Gastrocnemius medialis (tissue), 4 donors: ENCODE measurements at regions not wholly inside any gene's neighbourhood (a gene's known extent, or its start where the extent isn't known, plus 50 kb on each side); places are given as distances from the start of the nearest gene placed in this dataset.

Experiments used
- ATAC-seq, 2 donors: fragments of 150-250 bp; one replicate each; pipeline ENCODE4 v1.9.1; 2016
- DNase-seq, 2 donors: peaks; one replicate each; pipeline ENCODE4 v3.0.0-alpha.2; 2019
- H3K27ac ChIP-seq, 4 donors: fragments of 200-600 bp; sonication (generic); 1 replicate in 1 of 4; 2 replicates in 3 of 4; pipeline ENCODE4 v1.5.1; 2016 to 2018; ENCODE audit warnings: mild to moderate bottlenecking in 2 of 4, moderate library complexity in 1 of 4
- H3K27me3 ChIP-seq, 3 donors: fragments of 200-600 bp; sonication (generic) in 2 of 3; 1 replicate in 1 of 3; 2 replicates in 2 of 3; pipeline versions ENCODE4 v1.5.1 to v1.6.0; 2016 to 2019; ENCODE audit warnings: mild to moderate bottlenecking in 1 of 3, moderate library complexity in 1 of 3
- H3K36me3 ChIP-seq, 2 donors: fragments of 200-600 bp; sonication (generic) in 1 of 2; one replicate each; pipeline ENCODE4 v1.5.1; 2017 to 2018
- H3K4me1 ChIP-seq, 2 donors: fragments of 200-600 bp; sonication (generic) in 1 of 2; one replicate each; pipeline ENCODE4 v1.5.1; 2016 to 2017; ENCODE audit warnings: mild to moderate bottlenecking in 2 of 2
- H3K4me3 ChIP-seq, 4 donors: fragments of 200-600 bp; sonication (generic) in 3 of 4; 1 replicate in 1 of 4; 2 replicates in 3 of 4; pipeline ENCODE4 v1.5.1; 2016 to 2019; ENCODE audit warnings: mild to moderate bottlenecking in 2 of 4
- H3K9me3 ChIP-seq, 3 donors: fragments of 200-600 bp; sonication (generic) in 2 of 3; 1 replicate in 1 of 3; 2 replicates in 2 of 3; pipeline ENCODE4 v1.5.1; 2016 to 2019
- CTCF ChIP-seq, 5 experiments: fragments of 450-650 bp in 3 of 5; fragments of 200-600 bp in 2 of 5; sonication (generic) in 2 of 5; IDR thresholded peaks in 4 of 5; conservative IDR thresholded peaks in 1 of 5; 1 replicate in 4 of 5; 2 replicates in 1 of 5; pipeline ENCODE4 v1.5.1; 2016 to 2019; ENCODE audit warnings: antibody characterized with exemption in 5 of 5, mild to moderate bottlenecking in 3 of 5, moderate library complexity in 3 of 5
- POLR2A ChIP-seq, 2 donors: fragments of 450-650 bp; IDR thresholded peaks; one replicate each; pipeline ENCODE4 v1.6.1; 2017; ENCODE audit warnings: antibody characterized with exemption in 2 of 2, mild to moderate bottlenecking in 2 of 2, moderate library complexity in 2 of 2
- in situ Hi-C, 4 donors: fragments of 200-750 bp; cut with MboI; loops; one replicate each; pipeline versions ENCODE4 v1.15.0 to v1.8.0; 2017; ENCODE audit warnings: low sequenced_read_pairs in 4 of 4
- intact Hi-C: fragments of 100-400 bp; cut with DNase I; formaldehyde crosslinking; loops from one replicate; pipeline ENCODE4 v1.15.1; 2023; ENCODE audit warnings: low total_unique reads

- H3K4me1 ChIP-seq = no peaks in the 10 kb centered on the region
- H3K36me3 ChIP-seq = no peaks in the 10 kb centered on the region
- DNase-seq (no peak), ATAC-seq (no peak)
- in situ Hi-C loops (no loop called here), intact Hi-C loops (no loop called here)
- H3K27ac ChIP-seq = no peak overlapping the region
- H3K9me3 ChIP-seq = no peaks in the 10 kb centered on the region
- H3K4me3 ChIP-seq = no peak overlapping the region
- TF ChIP-seq POLR2A (IDR thresholded peaks at IDR 0.05) = no peak
- TF ChIP-seq CTCF (IDR thresholded peaks at IDR 0.05 in 4 of 5, conservative IDR thresholded peaks at IDR 0.05 in 1 of 5) = no peak
- H3K27me3 ChIP-seq = no peaks in the 10 kb centered on the region
Measured at GRCh38 chr10:108452533-108452932, 1288.0 kb upstream of the SORCS1 start.

GRCh38 chr10:108450280-108450679, 1285.8 kb upstream of the SORCS1 start:
- no peaks in the 10 kb centered on the region for H3K9me3 ChIP-seq

GRCh38 chr10:108445746-108446145, 1281.2 kb upstream of the SORCS1 start:
- intact Hi-C loops = no loop called here
- H3K27ac ChIP-seq = no peak overlapping the region
- H3K27me3 ChIP-seq = no peaks in the 10 kb centered on the region
- H3K36me3 ChIP-seq = no peaks in the 10 kb centered on the region
- DNase-seq = no peak
- no peaks in the 10 kb centered on the region for H3K4me1 ChIP-seq
- no peak overlapping the region for H3K4me3 ChIP-seq
- no peaks in the 10 kb centered on the region for H3K9me3 ChIP-seq
- no peak for ATAC-seq
- in situ Hi-C loops = no loop called here
- TF ChIP-seq CTCF (IDR thresholded peaks at IDR 0.05 in 4 of 5, conservative IDR thresholded peaks at IDR 0.05 in 1 of 5) (no peak), POLR2A (IDR thresholded peaks at IDR 0.05) (no peak)

More at GRCh38 chr10:108450280-108450679, 1285.8 kb upstream of the SORCS1 start:
- H3K4me3 ChIP-seq = no peak overlapping the region
- intact Hi-C loops = no loop called here
- no peaks in the 10 kb centered on the region for H3K36me3 ChIP-seq
- no peaks in the 10 kb centered on the region for H3K4me1 ChIP-seq
- TF ChIP-seq CTCF (IDR thresholded peaks at IDR 0.05 in 4 of 5, conservative IDR thresholded peaks at IDR 0.05 in 1 of 5) (no peak), POLR2A (IDR thresholded peaks at IDR 0.05) (no peak)
- no peaks in the 10 kb centered on the region for H3K27me3 ChIP-seq
- H3K27ac ChIP-seq = no peak overlapping the region
- DNase-seq (no peak), ATAC-seq (no peak)
- in situ Hi-C loops = no loop called here

GRCh38 chr10:108443636-108444035, 1279.1 kb upstream of the SORCS1 start:
- in situ Hi-C loops = no loop called here
- Histone ChIP-seq H3K4me1 (no peaks in the 10 kb centered on the region), H3K9me3 (no peaks in the 10 kb centered on the region), H3K4me3 (no peak overlapping the region), H3K27me3 (no peaks in the 10 kb centered on the region), H3K27ac (no peak overlapping the region), H3K36me3 (no peaks in the 10 kb centered on the region)
- no peak for ATAC-seq
- intact Hi-C loops = no loop called here
- no peak for TF ChIP-seq CTCF (IDR thresholded peaks at IDR 0.05 in 4 of 5, conservative IDR thresholded peaks at IDR 0.05 in 1 of 5)
- TF ChIP-seq POLR2A (IDR thresholded peaks at IDR 0.05) = no peak
- no peak for DNase-seq

- intact Hi-C loops = no loop called here
Measured at GRCh38 chr10:108439397-108439796, 1274.9 kb upstream of the SORCS1 start.

More at GRCh38 chr10:108439397-108439796, 1274.9 kb upstream of the SORCS1 start:
- no peak for ATAC-seq
- DNase-seq = no peak
- Histone ChIP-seq H3K4me1 (no peaks in the 10 kb centered on the region), H3K4me3 (no peak overlapping the region), H3K36me3 (no peaks in the 10 kb centered on the region), H3K9me3 (no peaks in the 10 kb centered on the region), H3K27me3 (no peaks in the 10 kb centered on the region), H3K27ac (no peak overlapping the region)
- TF ChIP-seq CTCF (IDR thresholded peaks at IDR 0.05 in 4 of 5, conservative IDR thresholded peaks at IDR 0.05 in 1 of 5) = no peak
- TF ChIP-seq POLR2A (IDR thresholded peaks at IDR 0.05) = no peak
- in situ Hi-C loops = no loop called here
